Glomerular visceral epithelial cell (primary cell): ENCODE measurements at regions not wholly inside any gene's neighbourhood (a gene's known extent, or its start where the extent isn't known, plus 50 kb on each side); places are given as distances from the start of the nearest gene placed in this dataset.
"Not testable (repeated sequence)": the region's sequence is repeated elsewhere in the genome, so short reads cannot be mapped to it uniquely, and the experiment has no call there.

Experiments used
- DNase-seq: peaks from one replicate; pipeline ENCODE4 v3.0.0-alpha.2; 2016; ENCODE audit errors: extremely low spot score

GRCh38 chr4:14906805-14907204 is 95.5 kb upstream of the CPEB2 start:
- DNase-seq: no peak

GRCh38 chr4:14908635-14909034 is 93.6 kb upstream of the CPEB2 start:
- no peak for DNase-seq

- DNase-seq: no peak
These were observed 91.9 kb upstream of the CPEB2 start for GRCh38 chr4:14910411-14910810.

DNA sequence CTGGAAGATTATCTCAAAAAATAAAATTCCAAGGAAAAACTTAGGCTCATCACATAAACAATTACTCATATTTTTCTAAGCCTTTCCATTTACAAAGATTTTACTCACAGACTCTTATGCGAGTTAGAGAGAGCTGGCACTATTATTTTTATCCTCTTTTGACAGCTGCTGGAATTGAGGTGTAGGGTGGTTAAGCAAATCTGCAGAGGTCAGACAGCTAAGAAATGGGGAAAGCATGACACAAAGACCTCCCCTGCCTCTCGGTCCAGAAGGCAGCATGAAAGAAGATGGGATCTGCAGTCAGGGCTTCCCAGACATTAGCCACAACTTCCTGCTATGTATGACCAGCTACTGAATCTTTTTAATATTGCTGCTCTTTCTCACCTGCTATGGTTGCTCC is 89.9 kb upstream of the CPEB2 start:
- DNase-seq: no peak

DNA sequence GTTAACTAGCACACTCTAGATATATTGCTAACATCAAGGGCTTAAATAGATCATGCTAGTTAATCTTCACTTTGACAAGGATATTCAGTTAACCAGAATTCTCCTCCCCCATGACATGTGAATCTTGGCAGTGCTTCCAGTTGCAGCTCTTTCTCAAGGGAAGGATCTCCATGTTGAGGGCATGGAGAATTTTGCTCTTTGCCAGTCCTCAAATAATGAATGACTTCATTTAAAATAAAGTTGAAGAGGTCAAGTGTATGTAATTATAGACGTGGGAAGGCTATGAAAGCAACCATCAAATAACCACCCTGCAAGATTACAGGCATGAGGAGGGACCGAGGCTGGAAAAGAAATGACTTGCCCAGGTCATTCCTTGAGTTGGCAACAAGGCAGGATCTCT is 87.3 kb upstream of the CPEB2 start:
- DNase-seq: no peak

GRCh38 chr4:14916554-14917297 is 85.6 kb upstream of the CPEB2 start:
- peak; percentile 29 for DNase-seq

DNA sequence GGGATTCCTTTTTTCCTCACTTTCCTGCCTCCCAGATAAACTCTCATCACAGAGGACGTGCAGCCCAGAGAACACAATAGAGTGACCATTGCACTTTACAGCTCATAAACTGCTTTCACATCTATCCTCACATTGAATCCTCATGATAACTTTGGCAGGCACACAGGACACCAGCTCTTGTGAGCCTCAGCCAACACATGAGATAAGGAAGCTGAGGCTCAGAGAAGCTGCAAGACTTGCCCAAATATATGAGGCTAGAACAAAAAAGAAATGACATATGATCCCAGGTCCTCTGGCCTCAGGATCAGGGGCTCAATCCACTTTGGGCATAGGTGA is 85.0 kb upstream of the CPEB2 start:
- DNase-seq: no peak

DNA sequence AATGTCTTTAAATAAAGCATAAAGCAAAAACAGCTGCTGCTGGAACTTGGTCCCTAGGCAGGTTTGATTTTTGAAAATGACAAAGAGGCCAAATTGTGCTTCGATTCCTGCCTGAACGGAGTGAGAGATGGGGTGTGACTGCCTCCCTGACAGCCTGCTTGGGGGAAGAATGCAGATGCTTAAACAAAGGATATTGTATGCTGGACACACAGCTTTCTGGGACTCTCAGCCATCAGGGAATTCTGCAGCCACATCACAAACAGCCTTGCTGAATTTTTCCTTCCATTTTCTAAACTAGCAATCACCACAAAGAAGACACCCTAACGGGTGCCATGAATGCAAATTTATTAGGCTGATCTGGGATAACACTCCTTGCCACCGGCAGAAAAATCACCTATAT is 83.9 kb upstream of the CPEB2 start:
- DNase-seq: no peak

DNA sequence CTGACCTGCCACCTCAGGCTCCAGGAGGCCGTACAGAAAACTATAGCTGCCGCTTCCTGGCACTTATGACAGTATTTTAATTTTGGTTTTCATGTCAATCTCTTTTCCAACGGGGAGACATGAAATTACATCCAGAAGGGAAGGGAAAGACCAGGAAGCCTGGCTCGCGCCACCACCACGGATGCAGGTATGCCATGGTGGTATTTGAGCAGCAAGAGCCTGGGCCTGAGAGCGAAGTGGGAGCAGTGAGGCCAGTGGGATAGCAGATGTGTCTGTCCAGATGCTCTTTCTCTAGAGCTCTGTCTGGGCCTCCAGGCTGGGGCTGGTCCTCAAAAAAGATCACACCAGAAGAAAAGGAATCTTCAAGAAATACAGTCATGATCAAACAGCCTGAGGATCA is 82.5 kb upstream of the CPEB2 start:
- DNase-seq: no peak

DNA sequence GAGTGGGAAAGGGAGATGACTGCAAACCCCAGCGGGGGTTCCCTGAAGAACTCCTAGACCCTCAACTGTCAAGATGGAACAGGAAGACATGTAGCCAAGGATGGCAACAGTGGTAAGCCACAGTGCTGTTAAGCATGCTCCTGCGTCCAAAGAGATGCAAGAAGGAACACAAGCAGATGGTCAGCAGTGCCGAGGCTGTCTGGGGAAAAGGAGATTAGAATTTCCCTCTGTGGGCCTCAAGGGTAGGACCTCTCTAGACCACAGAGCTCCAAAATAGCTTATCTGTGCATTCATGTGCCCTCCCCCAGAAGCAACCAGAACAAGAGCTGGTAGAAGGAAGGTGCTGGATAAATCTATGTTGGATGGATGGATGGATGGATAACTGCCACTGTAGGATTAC is 82.0 kb upstream of the CPEB2 start:
- DNase-seq: no peak

- DNase-seq: no peak
These were observed 81.4 kb upstream of the CPEB2 start for GRCh38 chr4:14920759-14921320.

DNA sequence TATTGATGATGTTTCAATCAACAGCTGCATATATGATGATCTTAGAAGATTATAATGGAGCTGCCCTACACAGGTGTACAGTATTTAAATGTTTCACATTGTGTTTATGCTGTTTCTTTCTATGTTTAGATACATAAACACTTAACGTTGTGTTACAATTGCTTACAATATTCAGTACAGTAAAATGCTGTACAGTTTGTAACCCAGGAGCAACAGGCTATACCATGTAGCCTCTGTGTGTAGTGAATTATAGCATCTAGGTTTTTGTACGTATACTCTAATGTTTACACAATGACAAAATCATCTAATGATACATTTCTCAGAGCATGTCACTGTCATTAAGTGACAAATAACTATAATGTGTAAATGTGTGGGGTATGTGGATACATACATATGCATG is 80.5 kb upstream of the CPEB2 start:
- not testable (repeated sequence) for DNase-seq

GRCh38 chr4:14924076-14924811 is 78.0 kb upstream of the CPEB2 start:
- DNase-seq: no peak

DNA sequence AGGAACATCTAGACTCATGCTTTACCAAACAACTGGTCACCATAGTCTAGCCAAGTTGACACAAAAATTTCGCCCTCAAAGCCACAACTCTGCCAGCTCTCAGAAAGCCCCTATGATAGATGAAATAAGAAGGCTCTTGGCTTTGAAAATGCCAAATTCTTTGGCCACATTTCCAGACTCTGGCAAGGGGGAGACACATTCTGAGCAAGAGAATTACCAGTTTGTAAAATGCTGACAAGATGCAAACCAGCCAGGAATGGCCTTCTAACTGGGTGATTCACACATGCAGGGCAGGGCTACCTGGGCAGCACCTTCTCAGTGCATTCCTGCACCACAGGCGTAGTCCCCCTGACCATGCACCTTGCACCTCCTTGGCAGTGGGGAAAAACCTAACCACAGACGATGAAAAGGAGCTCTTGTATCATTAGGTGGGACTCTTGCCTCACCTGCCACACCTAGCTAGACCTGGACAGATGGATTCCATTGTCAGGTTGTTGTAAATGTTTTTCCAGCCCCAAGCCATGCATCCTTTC is 77.4 kb upstream of the CPEB2 start:
- DNase-seq: no peak

DNA sequence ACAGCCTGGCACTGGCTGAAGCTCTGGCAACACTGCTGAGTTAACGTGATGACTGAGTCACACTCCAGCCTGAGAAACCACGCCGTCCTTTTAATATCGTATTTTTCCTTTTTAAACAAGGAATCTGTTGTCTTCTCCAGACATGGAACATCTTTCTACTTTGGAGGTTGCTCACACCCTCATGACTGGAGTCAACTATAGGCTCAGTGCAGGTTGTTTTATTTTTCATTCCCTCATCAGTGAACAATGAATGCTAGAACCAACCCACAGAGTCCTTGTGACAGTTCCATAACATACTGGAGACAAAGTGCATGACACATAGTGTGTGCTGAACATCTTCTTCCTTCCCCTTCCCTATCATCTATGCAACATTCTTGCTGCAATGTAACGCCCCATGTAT is 76.8 kb upstream of the CPEB2 start:
- DNase-seq: no peak

DNA sequence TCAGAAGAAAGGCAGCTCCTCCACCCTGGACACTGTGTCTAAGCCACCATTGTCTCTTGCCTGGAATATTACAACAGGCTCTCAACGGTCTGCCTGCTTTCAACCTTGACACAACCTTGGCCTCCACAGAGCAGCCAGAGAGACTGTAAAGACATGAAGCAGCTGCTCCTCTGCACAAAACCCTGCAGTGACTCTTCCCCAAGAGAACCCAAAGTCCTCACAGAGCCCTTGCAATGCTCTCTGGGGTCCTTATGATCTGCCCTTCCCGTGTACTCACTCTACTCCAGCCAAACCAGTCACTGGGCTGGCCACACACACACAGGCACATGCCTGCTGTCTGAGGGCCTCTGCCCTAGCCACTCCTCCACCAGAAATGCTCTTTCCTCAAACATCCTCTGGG is 75.9 kb upstream of the CPEB2 start:
- no peak for DNase-seq

- no peak for DNase-seq
These were observed 74.2 kb upstream of the CPEB2 start for GRCh38 chr4:14928035-14928434.

GRCh38 chr4:14929669-14930068 is 72.6 kb upstream of the CPEB2 start:
- DNase-seq: no peak

DNA sequence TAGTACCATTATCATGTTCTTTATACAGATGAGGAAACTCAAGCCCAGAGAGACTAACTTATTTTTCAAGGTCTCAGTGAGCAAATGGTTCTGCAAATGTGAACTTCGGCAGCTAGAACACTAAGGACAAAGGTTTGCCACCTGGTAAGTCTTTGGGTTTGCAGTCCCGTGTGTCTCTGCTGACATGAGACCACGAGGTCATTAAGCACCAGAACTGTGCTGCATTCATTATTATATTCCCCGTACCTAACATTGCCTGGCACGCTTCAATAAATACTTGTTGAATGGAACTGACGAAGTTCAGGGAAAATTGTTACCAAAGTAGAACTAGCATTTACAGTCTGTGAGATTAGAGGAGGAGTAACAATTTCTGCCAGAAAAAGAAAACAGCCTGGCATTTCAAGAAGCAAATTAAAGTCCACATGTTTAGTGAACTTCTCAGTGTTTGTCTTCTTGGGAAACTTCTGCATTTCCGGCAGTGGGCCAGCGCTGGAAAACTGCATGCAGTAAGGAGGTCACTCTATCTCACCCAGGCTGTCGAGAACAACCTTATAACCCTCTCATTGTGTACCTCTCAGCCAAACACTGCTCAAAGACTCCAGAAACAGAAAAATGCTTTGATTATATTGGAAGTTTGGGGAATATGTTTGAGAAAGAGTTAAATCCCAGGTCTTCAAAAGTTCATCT is 67.4 kb upstream of the CPEB2 start:
- DNase-seq: no peak

- DNase-seq: no peak
These were observed 58.5 kb upstream of the CPEB2 start for GRCh38 chr4:14943749-14944148.

DNA sequence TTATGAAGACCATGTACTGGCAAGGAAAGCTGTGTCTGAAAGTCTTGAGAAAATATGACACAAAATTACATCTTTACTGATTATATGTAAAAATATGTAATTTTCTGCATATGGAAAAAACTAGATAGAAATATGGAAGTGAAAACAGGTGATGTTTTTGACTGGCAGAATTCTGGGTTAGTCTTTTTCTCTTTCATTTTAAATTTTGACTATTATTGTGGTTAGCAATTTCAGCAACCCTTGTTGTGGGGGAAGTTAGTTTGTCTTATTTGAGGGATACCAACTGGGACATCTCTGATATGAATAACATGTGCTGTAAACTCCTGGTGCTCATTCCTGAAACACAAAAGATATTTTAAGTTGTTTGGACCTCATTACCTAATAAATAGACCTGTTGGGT is 49.9 kb upstream of the CPEB2 start:
- DNase-seq: no peak
